GM18873 (cell line): ENCODE measurements at regions not wholly inside any gene's neighbourhood (a gene's known extent, or its start where the extent isn't known, plus 50 kb on each side); places are given as distances from the start of the nearest gene placed in this dataset.
"Not testable (repeated sequence)": the region's sequence is repeated elsewhere in the genome, so short reads cannot be mapped to it uniquely, and the experiment has no call there.

ENCODE experiments used
- ATAC-seq: cut with Tn5 transposase; IDR thresholded peaks from one replicate; pipeline ENCODE4 v1.9.1; 2021; ENCODE audit warnings: mild to moderate bottlenecking, moderate library complexity, moderate number of reproducible peaks; ENCODE audit not compliant: unreplicated experiment, low FRiP score

DNA sequence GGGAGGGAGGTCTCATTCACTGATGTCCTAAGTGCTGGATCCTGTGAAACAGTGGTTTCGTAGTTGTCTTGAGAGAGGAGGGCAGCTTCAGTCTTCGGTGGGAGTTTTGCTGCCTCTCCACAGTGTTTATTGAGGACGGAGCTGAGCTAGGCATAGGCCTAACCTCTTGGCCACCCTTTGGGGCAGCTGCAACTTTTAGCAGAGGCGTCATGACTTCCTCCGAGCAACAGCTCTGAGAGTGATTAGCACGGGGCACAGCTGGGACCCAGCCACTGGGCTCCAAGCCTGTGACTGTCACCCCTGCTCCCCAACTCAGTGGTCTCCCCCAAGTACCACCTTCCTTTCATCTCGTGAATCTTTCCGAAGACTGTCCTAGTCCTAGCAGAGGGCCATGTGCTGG, 139.9 kb upstream of the NCOR2 start:
- ATAC-seq, result no peak

DNA sequence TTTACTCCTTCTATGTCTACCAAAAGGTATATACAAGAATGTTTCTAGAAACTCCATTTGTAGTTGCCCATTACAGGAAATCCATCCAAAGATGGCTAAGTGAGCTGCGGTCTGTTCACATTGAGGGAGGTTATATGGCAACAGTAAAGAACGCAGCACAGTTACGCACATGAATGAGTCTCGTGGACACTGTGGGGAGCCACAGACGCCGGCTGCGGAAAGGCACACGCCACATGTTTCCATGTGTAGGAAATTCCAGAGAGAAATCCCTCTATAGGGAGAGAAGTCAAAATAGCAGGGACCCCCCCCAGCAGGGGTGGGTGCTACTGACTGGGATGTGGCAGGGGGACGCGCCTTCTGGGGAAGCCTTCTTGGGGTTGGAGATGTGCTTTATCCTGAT, 139.0 kb upstream of the NCOR2 start:
- no peak for ATAC-seq

DNA sequence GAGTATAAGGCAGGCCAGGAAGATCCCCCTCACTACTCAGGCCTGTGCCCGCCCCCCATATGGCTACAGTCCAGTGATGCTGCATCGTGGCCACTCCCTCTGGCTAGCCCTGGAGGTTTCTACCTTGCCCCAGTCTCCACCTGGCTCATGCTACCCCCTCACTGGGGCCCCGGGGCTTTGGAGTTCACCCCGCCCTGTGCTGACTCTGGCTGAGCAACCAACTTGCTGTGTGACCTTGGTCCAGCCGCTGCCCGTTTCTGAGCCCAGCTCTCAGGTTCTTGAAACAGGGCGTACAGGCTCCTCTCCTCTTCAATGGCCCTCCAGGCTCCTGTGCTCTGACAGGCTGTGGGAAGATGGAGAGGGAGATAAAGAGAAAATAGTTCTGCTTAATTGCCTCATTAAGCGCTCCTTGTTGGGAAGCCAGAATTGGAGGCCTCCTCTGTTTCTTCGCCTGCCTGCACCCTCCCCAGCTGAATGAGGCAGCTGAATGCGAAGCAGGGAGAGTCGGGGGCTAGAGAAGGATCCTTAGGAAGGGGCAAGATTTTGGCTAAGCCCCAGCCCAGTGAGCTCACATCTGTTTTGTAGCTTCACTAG, 138.2 kb upstream of the NCOR2 start:
- ATAC-seq, result no peak

DNA sequence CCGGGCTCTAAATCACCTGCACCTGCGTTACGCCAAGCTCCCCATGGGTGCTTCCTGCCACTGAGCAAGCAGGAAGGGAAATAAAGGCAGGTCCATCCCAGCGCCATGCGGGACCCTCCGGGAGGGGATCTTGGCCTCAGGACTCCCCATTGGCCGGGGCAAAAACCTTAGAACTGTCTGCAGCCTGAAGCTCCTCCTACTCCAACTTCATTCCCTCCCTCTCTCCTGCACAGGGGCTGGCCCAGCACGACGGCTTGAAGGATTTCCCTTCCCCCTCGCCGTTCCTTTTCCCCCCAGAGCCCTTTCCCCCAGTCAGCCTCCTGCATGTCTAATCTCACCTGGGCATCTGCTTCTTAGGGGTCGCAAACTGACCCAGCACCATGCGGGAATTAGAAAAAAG, 137.2 kb upstream of the NCOR2 start:
- ATAC-seq, result no peak

DNA sequence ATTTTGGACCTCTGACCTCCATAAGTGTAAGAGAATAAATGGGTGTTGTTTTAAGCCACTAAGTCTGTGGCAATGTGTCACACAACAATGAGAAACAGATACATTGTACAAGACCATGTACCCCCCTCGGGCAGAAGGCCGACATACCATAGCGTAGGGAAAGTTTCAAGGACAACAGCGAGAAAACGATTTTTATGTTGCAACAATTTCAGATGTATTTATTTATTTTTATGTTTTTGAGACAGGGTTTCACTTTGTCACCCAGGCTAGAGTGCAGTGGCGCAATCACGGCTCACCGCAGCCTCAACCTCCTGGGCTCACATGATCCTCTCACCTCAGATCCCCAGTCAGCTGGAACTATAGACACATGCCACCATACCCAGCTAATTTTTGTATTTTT, 136.4 kb upstream of the NCOR2 start:
- ATAC-seq, result no peak

DNA sequence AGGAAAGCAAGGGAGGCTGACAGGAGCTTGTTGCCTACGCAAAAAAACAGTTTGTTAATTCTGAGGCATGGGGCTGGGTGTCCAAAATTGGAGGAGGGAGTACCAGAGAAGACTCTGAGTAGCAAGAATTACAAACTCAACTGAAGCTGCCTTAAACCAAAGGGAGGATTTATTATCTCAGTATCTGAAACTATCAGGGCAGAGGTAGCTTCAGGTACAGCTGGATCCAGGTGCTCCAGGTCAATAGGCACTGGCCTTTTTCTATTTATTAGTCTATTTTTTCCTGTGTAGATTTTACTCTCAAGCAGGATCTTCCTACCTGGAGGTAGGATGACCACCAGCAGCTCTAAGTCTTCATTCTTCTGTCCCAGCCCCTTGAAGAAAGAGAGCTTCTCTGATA, 135.3 kb upstream of the NCOR2 start:
- no peak for ATAC-seq

DNA sequence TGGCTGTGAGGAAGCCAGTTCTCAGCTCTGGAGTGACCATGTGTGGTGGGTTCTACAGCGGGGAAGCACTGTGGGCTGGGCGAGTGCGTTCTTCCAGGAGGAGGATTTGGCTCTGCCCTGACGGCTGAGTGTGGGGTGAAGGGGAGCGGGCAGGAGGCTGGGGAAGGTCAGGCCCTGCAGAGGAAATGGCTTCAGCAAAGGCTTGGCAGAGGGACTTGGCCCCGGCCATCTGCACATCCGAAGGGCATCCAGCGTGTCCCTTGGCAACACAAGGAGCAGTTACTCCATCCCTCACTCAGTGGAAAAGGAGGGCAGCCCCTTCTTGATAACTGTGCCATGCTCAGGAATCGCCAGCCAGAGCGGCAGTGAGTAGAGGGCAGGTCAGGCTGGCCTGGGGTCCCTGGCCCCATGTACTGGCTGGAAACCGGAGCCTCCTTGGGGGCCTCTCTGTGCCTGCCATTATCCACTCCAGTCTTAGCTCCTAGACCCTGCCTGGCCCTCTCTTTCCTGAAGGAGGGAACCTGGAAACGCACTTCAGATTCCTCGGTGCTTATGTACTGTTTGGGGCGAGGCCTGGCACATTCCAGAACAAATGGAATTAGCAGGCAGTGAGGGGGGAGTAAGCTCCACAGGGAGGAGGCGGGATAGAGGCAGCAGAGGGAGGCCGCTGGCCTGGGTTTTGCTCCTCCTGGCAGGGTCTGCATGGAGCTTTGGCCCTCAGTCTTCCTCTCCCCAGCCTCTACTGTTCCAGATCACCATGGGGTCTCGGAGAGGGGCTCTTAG, 133.6 kb upstream of the NCOR2 start:
- no peak for ATAC-seq

DNA sequence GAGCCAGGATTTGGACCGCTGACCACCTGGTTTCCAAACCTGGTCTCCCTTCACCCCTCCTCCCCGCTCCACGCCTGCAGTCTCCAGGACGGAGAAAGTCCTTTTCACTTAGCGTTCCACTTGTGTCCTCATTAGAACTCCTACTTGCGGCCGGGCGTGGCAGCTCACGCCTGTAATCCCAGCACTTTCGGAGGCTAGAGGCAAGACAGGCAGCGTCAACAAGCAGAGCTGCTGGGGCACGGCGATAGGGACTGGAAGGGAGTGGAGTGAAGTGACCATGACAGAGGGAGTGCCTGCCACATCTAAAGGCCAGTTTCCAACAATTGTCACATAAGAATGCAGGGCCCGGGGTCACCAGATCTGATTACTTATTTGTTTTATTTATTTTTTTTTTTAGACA, 132.5 kb upstream of the NCOR2 start:
- no peak for ATAC-seq

DNA sequence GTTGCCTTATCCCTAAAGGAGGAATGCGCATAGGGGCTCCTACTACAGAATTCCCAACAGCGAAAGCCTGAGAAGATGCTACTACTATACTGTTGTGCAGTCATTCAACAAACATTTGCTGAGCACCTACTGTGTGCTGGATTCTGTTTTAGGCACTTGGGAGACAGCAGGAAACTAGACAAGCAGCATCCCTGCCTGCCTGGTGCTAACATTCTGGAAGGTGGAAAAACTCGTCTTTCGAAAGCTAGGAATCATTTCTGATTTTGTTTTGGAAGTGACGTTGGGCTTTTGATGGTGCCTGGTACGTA, 131.5 kb upstream of the NCOR2 start:
- ATAC-seq, result no peak

DNA sequence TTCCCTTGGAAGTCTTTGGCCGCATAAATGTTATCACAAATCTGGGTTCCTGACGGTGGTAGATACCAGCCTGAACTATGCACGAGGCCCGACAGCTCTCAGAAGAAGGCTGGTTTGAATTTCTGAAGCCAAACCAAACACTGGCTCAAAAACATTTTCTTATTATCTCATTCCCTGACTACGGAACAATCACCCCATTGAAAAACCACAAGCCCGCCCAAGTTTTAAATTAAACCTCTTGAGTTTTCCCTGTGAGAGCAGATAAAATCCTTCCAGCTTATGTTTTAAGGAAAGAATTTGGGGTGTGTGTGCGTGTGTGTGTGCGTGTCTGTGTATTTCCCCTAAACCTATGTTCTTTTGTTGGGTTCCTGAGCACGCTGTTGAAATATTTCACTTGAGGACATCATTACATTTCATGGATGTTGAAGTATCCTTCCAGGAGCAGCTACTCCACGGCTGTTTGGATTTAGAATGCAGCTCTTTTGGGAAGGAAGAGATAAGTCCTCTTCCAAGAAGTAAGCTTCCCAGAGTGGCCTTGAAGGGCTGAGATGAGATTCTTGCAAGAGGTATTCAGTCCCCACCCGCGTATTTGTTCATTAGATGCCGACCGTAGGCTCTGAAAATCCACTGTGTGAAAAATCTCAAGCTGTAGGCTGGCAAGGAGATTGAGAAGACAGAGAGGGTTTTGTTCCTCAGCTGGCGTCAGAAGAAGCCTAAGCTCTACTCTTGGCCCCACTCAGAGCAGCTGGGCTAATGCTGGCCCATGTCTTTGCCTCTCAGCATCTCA, 131.0 kb upstream of the NCOR2 start:
- ATAC-seq, result no peak

DNA sequence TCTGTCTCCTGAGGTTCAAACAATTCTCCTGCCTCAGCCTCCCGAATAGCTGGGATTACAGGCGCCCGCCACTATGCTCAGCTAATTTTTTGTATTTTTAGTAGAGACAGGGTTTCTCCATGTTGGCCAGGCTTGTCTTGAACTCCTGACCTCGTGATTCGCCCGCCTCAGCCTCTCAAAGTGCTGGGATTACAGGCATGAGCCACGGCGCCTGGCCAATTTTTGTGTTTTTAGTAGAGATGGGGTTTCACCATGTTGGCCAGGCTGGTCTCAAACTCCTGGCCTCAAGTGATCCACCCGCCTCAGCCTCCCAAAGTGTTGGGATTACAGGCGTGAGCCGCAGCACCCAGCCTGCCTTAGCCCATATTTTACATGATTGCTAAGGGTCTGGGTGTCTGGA, 130.3 kb upstream of the NCOR2 start:
- not testable (repeated sequence) for ATAC-seq

DNA sequence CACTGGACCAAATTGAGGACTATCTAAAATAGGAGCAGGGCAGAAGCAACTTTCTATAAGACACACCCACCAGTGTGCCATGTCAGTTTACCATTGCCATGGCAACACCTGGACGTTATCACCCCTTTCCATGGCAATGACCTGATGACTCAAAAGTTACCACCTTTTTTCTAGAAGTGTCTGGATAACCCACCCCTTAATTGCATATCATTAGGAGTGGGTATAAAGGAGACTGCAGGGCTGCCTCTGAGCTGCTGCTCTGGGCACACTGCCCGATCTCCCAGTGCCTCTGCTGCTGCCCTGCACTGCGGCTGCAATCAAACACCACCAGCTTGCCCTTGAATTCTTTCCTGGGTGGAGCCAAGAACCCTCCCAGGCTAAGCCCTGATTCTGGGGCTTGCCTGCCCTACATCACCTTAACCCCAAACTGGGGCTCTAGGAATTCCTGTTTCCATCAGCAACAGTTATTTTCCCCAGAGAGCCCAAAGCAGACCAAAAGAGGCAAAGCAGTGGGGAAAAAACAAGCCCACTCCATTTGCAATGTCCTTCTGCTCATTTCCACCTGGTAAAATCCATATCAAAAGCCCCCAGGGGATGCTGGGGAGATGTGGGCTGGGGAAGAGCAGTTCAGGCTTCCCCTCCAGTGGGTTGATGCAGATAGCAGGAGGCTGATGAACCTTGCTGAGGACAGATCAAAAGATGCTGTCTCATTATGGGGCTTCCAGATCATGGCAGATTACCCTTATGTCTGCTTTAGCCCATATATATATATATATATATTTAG, 129.5 kb upstream of the NCOR2 start:
- ATAC-seq, result no peak

DNA sequence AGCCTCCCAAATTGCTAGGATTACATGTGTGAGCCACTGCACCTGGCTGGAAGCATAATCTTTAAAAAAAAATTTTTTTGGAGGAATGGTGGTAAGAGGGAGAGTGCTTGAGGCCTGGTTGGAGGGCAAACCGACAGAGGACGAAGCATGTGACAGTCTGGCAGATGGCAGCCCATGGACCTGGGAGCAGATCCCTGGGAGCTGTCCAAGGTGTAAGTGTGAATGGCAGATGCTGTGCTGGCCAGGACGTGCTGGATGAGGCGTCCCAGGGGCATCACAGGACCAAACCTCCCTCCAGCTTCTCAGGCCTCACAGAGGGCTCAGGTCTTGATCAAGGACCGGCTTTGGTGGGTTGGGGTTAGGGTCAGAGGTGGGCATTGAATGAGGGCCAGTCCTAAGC, 128.4 kb upstream of the NCOR2 start:
- ATAC-seq, result no peak

DNA sequence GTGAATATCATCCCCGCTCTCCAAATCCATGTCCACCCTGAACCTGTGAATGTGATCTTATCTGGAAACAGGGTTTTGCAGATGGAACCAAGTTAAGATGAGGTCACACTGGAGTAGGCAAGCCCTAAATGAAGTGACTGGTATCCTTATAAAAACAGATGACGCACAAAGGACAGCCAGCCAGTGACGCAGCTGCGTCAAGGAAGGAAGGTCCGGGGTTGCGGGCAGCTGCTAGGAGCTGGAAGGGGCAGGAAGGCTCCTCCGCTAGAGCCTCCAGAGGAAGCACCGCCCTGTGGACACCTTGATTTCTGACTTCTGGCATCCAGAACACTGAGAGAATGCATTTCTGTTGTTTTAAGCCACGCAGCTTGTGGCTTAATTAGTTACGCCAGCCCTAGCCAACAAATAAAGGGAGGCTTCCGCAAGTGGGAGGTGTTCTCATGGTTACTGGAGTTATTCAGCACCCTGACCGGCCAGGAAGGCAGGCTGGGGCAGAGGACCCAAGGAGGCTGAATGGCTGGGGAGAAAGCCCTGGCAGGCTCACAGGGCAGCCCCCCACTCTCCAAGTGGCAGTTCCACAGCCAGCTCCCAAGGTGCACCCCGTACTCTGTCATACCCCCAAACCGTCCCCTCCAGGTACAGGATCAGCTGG, 127.6 kb upstream of the NCOR2 start:
- no peak for ATAC-seq

DNA sequence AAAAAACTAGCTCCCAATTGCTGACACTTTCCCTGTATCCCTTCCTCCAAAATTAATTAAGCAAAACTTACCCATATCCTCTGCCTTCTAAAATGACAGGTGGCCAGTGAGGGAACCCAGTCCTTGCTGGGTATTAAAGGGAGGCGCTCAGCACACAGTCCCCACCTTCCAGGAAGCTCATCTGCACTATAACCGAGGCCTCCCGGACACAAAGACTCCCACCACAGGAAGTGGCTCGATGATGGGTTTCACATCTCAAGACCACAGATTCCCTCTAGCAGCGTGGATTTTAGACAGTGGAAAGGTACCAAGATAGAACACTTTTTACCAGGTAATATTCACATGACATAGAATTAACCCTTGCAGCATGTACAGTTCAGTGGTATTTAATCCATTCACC, 126.8 kb upstream of the NCOR2 start:
- ATAC-seq, result no peak

DNA sequence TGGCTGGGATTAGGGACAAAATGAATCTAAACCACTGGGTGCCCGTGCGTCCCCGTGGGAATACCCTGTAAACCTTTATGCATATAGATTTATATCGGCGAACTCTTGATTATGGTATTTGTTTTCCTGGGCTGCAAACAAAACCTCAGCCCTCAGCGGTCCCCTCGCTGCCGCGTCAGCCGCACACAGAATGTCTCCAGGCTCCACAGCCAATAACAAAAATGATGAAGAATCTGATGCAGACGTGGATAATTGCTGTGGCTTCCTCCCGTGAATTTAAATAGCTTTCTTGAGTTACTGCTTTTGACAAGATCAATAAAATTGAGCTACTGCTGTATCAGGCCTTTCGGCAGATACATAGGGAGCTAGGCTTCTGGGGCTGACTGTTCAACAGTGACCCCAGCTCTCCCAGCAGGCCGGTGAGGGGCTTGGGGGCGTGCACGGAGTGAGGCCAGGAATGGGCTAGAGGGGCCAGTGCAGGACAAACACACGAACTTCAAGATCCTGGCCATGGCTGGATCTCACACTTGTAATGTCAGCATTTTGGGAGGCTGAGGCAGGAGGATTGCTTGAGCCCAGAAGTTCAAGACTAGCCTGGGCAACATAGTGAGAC, 125.8 kb upstream of the NCOR2 start:
- no peak for ATAC-seq

DNA sequence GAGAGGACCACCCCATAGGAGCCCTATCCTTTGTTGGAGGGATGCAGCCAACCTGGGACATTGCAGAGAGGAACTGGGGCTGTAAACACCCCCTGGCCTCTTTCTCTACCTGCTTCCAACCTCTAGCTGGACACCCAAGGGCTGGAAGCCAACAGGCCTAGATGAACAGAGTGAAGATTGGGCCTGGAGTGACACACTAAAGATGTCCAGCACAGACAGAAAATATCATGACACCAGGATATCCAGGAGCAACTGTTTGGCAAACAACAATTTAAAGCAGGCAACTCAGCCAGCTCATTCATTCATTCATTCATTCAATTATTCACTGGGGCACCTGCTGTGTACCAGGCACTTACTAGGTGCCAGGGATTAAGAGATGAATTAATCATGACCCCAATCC, 125.0 kb upstream of the NCOR2 start:
- no peak for ATAC-seq

DNA sequence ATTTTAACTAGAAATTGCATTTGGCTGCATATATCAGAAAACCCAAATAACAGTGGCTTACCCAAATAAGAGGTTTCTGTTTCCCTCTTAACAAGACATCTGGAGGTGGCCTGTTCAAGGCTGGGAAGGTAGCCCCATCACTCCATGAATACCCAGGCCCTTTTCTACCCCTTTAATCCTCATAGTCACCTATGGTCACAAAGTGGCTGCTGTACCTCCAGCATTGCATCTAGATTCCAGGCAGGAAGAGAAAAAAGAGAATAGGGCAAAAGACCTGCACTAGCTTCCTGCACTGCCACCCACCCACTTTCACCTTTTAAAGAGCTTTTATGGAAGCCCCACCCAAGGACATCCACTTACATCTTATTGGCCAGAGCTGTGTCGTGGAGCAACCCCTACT, 124.0 kb upstream of the NCOR2 start:
- no peak for ATAC-seq

DNA sequence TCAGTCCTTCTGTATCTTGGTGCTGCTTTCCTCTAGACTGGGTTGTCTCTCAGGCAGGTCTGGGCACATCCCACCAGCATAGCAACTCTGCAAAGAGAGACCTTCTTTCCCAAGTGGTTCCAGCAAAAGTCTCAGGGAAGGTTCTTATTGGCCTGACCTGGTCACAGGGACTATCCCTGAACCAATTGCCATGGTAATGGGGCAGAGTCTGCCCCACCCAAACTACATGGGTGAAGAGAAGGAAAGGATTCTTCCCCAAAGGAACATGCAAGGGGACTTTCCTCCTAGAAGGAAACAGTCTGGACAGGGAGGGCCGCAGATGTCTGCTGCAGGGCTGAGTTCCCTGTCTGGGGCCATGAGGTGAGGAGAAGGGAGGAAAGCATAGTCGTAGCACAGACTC, 122.2 kb upstream of the NCOR2 start:
- ATAC-seq, result no peak

DNA sequence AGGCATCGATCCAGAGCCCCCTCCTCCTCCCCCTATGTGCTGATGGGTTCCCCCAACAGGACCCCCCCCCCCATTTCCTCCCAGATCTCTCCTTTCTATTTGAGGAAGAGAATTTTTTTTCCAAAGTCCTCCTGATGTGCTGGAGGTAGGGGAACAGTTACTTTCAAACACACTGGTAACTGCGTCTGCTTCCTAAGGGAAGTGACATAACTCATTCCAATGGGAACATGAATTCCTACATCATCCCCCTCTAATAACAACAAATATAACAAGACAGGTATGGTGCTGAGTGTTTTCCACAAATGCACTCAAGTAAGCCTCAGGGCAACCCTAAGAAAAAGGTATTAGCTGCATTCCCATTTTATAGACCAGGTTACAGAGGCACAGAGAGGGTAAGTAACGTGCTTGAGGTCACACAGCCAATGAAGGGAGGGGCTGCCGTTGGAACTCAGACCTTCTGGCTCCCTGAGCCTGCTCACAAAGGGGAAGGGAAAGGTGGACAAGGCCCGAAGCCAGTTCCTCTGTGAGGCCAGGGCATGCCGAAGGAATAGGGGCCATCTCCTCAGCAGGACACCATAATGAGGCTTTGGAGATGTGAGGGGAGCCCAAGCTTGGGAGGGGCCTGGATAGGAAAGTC, 121.1 kb upstream of the NCOR2 start:
- no peak for ATAC-seq
